ENCODE measurements at regions not wholly inside any gene's neighbourhood (a gene's known extent, or its start where the extent isn't known, plus 50 kb on each side); places are given as distances from the start of the nearest gene placed in this dataset.

DNA sequence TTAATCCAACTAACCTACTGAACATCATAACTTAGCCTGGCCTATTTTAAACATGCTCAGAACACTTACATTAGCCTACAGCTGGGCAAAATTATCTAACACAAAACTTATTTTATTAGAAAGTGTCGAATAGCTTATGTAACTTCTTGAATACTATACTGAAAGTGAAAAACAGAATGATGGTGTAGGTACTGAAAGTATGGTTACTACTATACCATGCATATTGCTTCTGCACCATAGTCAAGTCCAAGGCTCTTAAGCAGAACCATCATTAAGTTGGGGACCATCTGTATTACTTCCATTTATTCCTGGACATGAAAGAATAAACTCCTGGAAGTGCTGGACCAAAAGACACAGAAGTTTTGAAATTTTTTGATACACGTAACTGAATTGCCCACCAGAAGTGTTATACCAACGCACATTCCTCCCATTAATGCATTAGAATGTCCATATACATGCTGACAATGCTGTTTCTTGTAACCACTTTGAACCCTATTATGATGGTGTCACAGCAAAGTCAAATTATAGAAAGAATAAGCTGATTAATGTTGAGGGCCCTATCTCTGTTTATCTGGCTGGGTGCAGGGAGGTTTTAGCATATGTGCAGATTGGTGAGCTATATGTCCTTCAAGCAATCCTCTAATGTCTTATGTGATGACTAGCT, 375.7 kb downstream of the ACTL7B start:
- TF ChIP-seq, protein P1, sequence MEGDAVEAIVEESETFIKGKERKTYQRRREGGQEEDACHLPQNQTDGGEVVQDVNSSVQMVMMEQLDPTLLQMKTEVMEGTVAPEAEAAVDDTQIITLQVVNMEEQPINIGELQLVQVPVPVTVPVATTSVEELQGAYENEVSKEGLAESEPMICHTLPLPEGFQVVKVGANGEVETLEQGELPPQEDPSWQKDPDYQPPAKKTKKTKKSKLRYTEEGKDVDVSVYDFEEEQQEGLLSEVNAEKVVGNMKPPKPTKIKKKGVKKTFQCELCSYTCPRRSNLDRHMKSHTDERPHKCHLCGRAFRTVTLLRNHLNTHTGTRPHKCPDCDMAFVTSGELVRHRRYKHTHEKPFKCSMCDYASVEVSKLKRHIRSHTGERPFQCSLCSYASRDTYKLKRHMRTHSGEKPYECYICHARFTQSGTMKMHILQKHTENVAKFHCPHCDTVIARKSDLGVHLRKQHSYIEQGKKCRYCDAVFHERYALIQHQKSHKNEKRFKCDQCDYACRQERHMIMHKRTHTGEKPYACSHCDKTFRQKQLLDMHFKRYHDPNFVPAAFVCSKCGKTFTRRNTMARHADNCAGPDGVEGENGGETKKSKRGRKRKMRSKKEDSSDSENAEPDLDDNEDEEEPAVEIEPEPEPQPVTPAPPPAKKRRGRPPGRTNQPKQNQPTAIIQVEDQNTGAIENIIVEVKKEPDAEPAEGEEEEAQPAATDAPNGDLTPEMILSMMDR (IDR thresholded peaks at IDR 0.05), result no peak

DNA sequence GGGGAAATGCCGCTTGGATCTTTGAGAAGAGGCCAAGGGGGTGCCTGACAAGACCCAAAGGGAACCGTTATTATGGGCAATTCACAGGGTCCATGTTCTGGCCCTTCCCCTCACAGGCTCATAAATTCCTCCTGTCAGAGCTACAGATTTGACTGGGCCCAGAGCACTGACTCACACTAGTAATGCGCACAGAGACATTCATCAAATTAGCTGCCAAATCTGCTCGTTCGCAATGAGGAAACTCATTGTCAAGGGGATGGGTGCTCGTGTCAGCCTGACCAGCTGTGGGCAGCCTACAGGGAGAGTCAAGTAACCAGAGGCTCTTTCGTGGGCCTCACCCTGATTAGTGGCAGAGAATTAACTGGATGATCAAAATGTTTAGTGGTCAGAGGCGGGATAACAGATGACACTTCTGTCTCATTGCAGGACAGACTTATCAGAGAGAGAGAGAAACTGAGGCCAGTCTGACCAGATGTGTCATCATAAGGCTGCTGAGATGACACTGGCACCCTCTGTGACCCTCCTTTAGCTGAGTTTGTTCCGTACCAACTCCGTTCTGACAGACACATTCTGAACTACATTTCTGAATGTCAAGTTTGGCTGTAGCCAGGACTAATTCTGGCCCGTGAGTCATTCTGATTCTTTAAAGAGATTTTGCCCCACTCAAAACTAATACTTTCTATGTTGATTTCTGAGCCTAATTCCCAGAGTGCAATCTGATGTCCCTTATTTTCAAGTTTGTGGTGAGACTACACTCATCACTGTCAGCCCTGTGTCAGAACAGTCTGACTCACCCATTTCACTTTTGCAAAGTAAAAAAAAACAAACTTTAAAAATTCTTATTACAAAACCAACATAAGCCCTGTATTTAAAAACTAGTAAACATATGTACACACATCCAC, 377.1 kb downstream of the ACTL7B start:
- TF ChIP-seq, protein P1 (IDR thresholded peaks at IDR 0.05), result no peak

DNA sequence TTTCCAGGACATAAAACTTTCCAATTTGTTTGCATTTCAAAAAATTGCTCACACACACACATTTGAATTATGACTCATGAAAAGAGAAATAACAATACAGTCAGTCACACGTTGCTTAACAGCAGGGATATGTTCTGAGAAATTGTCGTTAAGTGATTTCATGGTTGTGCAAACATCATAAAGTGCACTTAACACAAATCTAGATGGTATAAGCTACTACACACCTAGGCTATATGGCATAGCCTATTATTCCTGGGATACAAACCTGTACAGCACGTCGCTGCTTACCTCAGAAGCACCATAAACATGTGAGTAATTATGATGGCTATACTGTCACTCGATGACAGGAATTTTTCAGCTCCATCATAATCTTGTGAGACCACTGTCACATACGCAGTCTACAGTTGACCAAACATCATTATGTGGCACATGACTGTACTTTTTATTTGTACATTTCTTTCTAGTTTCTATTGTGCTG, 378.2 kb downstream of the ACTL7B start:
- TF ChIP-seq, protein P1 (IDR thresholded peaks at IDR 0.05), result no peak

DNA sequence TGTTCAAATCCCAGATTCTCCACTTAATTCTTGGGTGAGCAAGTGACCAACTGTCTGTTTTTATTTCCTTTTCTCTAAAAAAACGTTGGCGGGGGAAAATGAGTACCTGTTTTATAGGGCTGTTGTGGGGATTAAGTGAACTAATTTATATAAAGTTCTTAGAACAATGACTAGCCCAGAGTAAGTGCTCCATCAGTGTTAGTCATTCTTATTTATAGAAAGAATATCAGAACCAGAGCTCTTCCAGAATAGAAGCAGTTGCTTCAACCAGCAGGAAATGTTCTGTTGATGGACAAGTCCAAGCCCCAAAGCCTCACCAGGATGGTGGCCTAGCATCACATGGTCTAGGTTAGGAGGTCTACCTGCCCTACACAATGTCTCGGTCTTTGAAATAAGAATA, 379.2 kb downstream of the ACTL7B start:
- TF ChIP-seq, protein P1 (IDR thresholded peaks at IDR 0.05), result no peak

DNA sequence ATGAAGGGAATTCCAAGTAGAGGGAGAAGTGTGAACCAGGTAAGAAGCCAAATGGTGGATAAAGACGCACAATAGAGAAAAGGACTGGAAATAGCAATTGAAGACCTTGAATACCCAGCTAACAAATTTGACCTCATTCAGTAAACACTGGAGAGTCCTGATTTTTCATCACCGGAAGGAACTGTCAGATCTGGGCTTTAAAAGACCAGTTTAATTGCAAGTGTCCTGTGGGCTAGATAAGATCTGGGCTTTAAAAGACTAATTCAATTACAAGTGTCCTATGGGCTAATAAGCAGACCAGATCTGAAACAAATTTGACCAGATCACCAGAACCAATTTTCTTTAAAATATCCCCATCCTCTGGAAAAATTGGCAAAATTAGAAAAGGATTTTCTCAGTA, 380.0 kb downstream of the ACTL7B start:
- TF ChIP-seq, protein P1 (IDR thresholded peaks at IDR 0.05), result no peak

DNA sequence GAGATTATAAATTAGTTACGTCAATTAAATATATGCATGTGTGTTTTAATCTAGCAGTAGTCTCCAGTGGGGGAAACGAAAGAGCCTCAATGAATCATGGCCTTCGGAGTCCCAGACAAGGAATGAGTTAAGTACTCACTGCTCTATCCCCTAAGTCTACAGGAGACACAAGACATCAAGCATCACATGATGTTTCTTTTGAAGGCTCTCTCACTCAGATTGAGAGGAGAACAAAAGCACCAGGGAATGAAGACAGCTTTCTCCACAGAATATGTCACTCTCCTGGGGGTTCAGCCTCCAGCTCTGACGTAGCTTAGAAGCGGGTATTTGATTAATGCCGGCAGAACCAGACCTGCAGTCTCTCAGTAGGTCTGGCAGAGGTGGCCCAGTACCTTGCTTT, 381.4 kb downstream of the ACTL7B start:
- TF ChIP-seq, protein P1 (IDR thresholded peaks at IDR 0.05), result no peak

DNA sequence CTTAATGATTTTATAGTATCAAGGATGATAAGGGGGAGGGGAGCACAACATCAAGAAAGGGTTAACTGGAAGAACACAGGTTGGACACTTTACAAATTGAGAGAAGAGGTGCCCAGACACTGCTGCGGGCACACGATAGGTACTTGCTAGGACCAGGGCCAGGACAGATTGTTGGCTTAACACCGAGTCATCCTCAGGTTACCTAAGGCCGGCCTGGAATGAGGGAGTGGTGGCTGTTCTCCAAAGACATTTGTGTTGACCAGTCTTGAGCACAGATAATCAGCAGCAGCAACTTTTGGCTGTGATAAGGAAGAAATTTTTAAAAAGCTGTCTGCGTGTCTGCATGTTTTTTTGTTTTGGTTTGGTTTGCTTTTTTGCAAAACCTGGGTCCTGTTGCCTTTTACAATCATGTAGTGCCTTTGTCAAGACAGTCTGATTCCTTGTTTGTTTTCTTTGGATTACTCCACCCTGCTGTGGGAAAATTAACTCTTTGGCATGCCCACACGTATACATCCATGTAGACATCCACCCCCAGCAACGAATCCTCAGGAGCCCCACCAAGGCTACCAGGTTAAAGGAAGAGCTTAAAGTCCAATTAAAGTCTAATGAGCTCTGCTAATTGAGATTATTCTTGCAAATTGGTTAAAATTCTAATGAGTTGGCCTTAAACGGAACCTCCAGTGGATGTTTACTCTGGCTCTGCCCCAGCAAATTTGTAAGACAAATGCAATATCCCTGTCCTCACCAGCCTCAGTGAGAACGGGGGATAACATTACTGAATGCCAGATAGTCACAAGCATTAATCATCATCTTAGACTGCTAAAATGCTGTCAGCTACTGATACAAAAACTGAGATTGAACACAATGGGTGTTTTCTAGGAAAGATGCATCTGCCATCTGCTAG, 382.3 kb downstream of the ACTL7B start:
- TF ChIP-seq, protein P1 (IDR thresholded peaks at IDR 0.05), result no peak

Data from LNCAP (cell line).